ENCODE measurements at regions not wholly inside any gene's neighbourhood (a gene's known extent, or its start where the extent isn't known, plus 50 kb on each side); places are given as distances from the start of the nearest gene placed in this dataset.

- H3K79me2 ChIP-seq (ENCODE audit: insufficient read depth, low read length), result no peaks in the 10 kb centered on the region
- CTCF ChIA-PET (ENCODE audit: low intra/inter-chr PET ratio, low total read pairs), result no interaction called here
- no peaks in the 10 kb centered on the region for H3K27me3 ChIP-seq (ENCODE audit: control insufficient read depth in 1 of 2, insufficient read depth in 2 of 2, low read length in 2 of 2)
- H3K4me3 ChIP-seq (replicated peaks in 1 of 3; ENCODE audit: insufficient read depth in 1 of 3, low read depth in 2 of 3, low read length in 3 of 3), result no peak overlapping the region
- ATAC-seq, result no peak
- no peak for FAIRE-seq
- 3% methylated on average over 5 of the region's 5 CpGs for WGBS (ENCODE audit: low lambda C conversion rate)
- no peaks in the 10 kb centered on the region for H3K36me3 ChIP-seq (replicated peaks in 1 of 2; ENCODE audit: control insufficient read depth in 1 of 2, insufficient read depth in 2 of 2, low read length in 2 of 2)
- POLR2A ChIA-PET, result no interaction called here
- H2AFZ ChIP-seq (ENCODE audit: low read length), result no peak overlapping the region
- H3K27ac ChIP-seq (ENCODE audit: extremely low read length, insufficient read depth, low read length), result no peak overlapping the region
- H3K9me3 ChIP-seq (ENCODE audit: low read length), result peaks cover 92% of the 10 kb centered on the region
- no peak overlapping the region for H3K9ac ChIP-seq (ENCODE audit: insufficient read depth, low read depth, low read length)
- intact Hi-C loops (cut with micrococcal nuclease; ENCODE audit: unreplicated experiment), result no loop called here
- no peaks in the 10 kb centered on the region for H3K4me1 ChIP-seq (ENCODE audit: insufficient read depth, low read length)
- H4K20me1 ChIP-seq (ENCODE audit: insufficient read depth, low read length), result no peaks in the 10 kb centered on the region
- H3K4me2 ChIP-seq (ENCODE audit: low read depth, low read length), result no peak overlapping the region
- no peak for TF ChIP-seq SYNCRIP (IDR thresholded peaks at IDR 0.05; ENCODE audit: insufficient read depth, low read depth, low read length)
- TF ChIP-seq HOXA9 (CRISPR knock-in tag; IDR thresholded peaks at IDR 0.05; ENCODE audit: borderline replicate concordance), result no peak
- no peak for TF ChIP-seq SRSF9 (IDR thresholded peaks at IDR 0.05; ENCODE audit: borderline replicate concordance, insufficient read depth, low read depth, low read length, poor library complexity, severe bottlenecking)
- no peak for TF ChIP-seq PREB (CRISPR knock-in tag; IDR thresholded peaks at IDR 0.05)
- TF ChIP-seq AKNA (CRISPR knock-in tag; IDR thresholded peaks at IDR 0.05; ENCODE audit: borderline replicate concordance), result no peak
- no peak for TF ChIP-seq ZNF263 (CRISPR knock-in tag; IDR thresholded peaks at IDR 0.05)
- no peak for TF ChIP-seq ZNF567 (CRISPR knock-in tag; IDR thresholded peaks at IDR 0.05; ENCODE audit: borderline replicate concordance)
- TF ChIP-seq TFE3 (CRISPR knock-in tag; IDR thresholded peaks at IDR 0.05), result no peak
- no peak for TF ChIP-seq JUND (CRISPR knock-in tag; IDR thresholded peaks at IDR 0.05)
- no peak for TF ChIP-seq HNF4G (IDR thresholded peaks at IDR 0.05; ENCODE audit: borderline replicate concordance, low read depth, low read length)
- no peak for TF ChIP-seq HNF4G (CRISPR knock-in tag; IDR thresholded peaks at IDR 0.05; ENCODE audit: borderline replicate concordance, low read depth)
- TF ChIP-seq ATRX (CRISPR knock-in tag; IDR thresholded peaks at IDR 0.05; ENCODE audit: borderline replicate concordance), result no peak
- TF ChIP-seq ZNF547 (CRISPR knock-in tag; IDR thresholded peaks at IDR 0.05), result no peak
- no peak for TF ChIP-seq TFAP4 (IDR thresholded peaks at IDR 0.05; ENCODE audit: borderline replicate concordance, low read depth)
- TF ChIP-seq XBP1 (CRISPR knock-in tag; IDR thresholded peaks at IDR 0.05), result no peak
- no peak for TF ChIP-seq ZNF292 (CRISPR knock-in tag; IDR thresholded peaks at IDR 0.05; ENCODE audit: borderline replicate concordance, low read depth)
- no peak for TF ChIP-seq CBX1 (IDR thresholded peaks at IDR 0.05; ENCODE audit: low read depth)
- in situ Hi-C loops (cut with HindIII; ENCODE audit: extremely low pct_ligation_motif_present, low pct_unique_long_range_greater_than_20kb), result no loop called here
- BruUV-seq (replicated peaks), result no TSS peak
- DNase-seq (ENCODE audit: low spot score), result no peak
These were observed 970.5 kb upstream of the NR2F2 start for GRCh38 chr15:95359966-95360365.
